NCI-H1694 (cell line): ENCODE measurements at regions not wholly inside any gene's neighbourhood (a gene's known extent, or its start where the extent isn't known, plus 50 kb on each side); places are given as distances from the start of the nearest gene placed in this dataset.
"Not testable (repeated sequence)": the region's sequence is repeated elsewhere in the genome, so short reads cannot be mapped to it uniquely, and the experiment has no call there.

Experiments
- DNase-seq: peaks from one replicate; lab custom pipeline; 2025; lab: John Stamatoyannopoulos, UW

- no peak for DNase-seq
Measured at GRCh38 chrX:63466690-63467089, 115.6 kb upstream of the SPIN4 start.

- DNase-seq, result no peak
Measured at GRCh38 chrX:63458981-63459380, 107.8 kb upstream of the SPIN4 start.

GRCh38 chrX:63453571-63453970 is 102.4 kb upstream of the SPIN4 start:
- DNase-seq, result no peak

GRCh38 chrX:63441717-63442116 is 90.6 kb upstream of the SPIN4 start:
- no peak for DNase-seq

- no peak for DNase-seq
Measured at GRCh38 chrX:63439580-63439979, 88.4 kb upstream of the SPIN4 start.

- no peak for DNase-seq
Measured at GRCh38 chrX:63436865-63437264, 85.7 kb upstream of the SPIN4 start.

- no peak for DNase-seq
Measured at GRCh38 chrX:63434665-63435064, 83.5 kb upstream of the SPIN4 start.

- no peak for DNase-seq
Measured at GRCh38 chrX:63434206-63434605, 83.1 kb upstream of the SPIN4 start.

- no peak for DNase-seq
Measured at GRCh38 chrX:63430026-63430425, 78.9 kb upstream of the SPIN4 start.

GRCh38 chrX:63428348-63428747 is 77.2 kb upstream of the SPIN4 start:
- no peak for DNase-seq

- no peak for DNase-seq
Measured at GRCh38 chrX:63426519-63426918, 75.4 kb upstream of the SPIN4 start.

- DNase-seq, result no peak
Measured at GRCh38 chrX:63424063-63424462, 72.9 kb upstream of the SPIN4 start.

- no peak for DNase-seq
Measured at GRCh38 chrX:63421411-63421810, 70.3 kb upstream of the SPIN4 start.

- no peak for DNase-seq
Measured at GRCh38 chrX:63418211-63418610, 67.1 kb upstream of the SPIN4 start.

GRCh38 chrX:63417649-63418048 is 66.5 kb upstream of the SPIN4 start:
- DNase-seq, result no peak

GRCh38 chrX:63409934-63410333 is 58.8 kb upstream of the SPIN4 start:
- DNase-seq, result not testable (repeated sequence)

- DNase-seq, result no peak
Measured at GRCh38 chrX:63408050-63408449, 56.9 kb upstream of the SPIN4 start.

- no peak for DNase-seq
Measured at GRCh38 chrX:63404332-63404731, 53.2 kb upstream of the SPIN4 start.

GRCh38 chrX:63402106-63402505 is 51.0 kb upstream of the SPIN4 start:
- no peak for DNase-seq
